ENCODE measurements at regions not wholly inside any gene's neighbourhood (a gene's known extent, or its start where the extent isn't known, plus 50 kb on each side); places are given as distances from the start of the nearest gene placed in this dataset.
"Not testable (repeated sequence)": the region's sequence is repeated elsewhere in the genome, so short reads cannot be mapped to it uniquely, and the experiment has no call there.

GRCh38 chr6:56798163-56798562 lies 155.5 kb upstream of the DST start:
- DNase-seq = no peak

GRCh38 chr6:56796196-56796532 lies 153.5 kb upstream of the DST start:
- no peak for DNase-seq

GRCh38 chr6:56795466-56796195 lies 152.9 kb upstream of the DST start:
- DNase-seq = no peak

- DNase-seq = no peak
These were observed 151.7 kb upstream of the DST start for GRCh38 chr6:56794421-56794820.

- DNase-seq = no peak
These were observed 151.2 kb upstream of the DST start for GRCh38 chr6:56793938-56794337.

GRCh38 chr6:56790414-56790813 lies 147.7 kb upstream of the DST start:
- DNase-seq = no peak

GRCh38 chr6:56789879-56790278 lies 147.2 kb upstream of the DST start:
- no peak for DNase-seq

GRCh38 chr6:56789342-56789741 lies 146.7 kb upstream of the DST start:
- DNase-seq = no peak

GRCh38 chr6:56787209-56787608 lies 144.5 kb upstream of the DST start:
- DNase-seq = no peak

GRCh38 chr6:56786256-56786655 lies 143.6 kb upstream of the DST start:
- no peak for DNase-seq

GRCh38 chr6:56785536-56785935 lies 142.8 kb upstream of the DST start:
- DNase-seq = not testable (repeated sequence)

GRCh38 chr6:56780109-56780508 lies 137.4 kb upstream of the DST start:
- not testable (repeated sequence) for DNase-seq

- DNase-seq = not testable (repeated sequence)
These were observed 135.8 kb upstream of the DST start for GRCh38 chr6:56778503-56778902.

- no peak for DNase-seq
These were observed 132.9 kb upstream of the DST start for GRCh38 chr6:56775498-56776166.

GRCh38 chr6:56772737-56773184 lies 130.1 kb upstream of the DST start:
- no peak for DNase-seq

GRCh38 chr6:56771929-56772607 lies 129.4 kb upstream of the DST start:
- no peak for DNase-seq

- no peak for DNase-seq
These were observed 128.5 kb upstream of the DST start for GRCh38 chr6:56771189-56771588.

- DNase-seq = no peak
These were observed 127.4 kb upstream of the DST start for GRCh38 chr6:56770011-56770520.

- no peak for DNase-seq
These were observed 125.3 kb upstream of the DST start for GRCh38 chr6:56767892-56768531.

GRCh38 chr6:56767435-56767834 lies 124.7 kb upstream of the DST start:
- no peak for DNase-seq

- DNase-seq = no peak
These were observed 124.1 kb upstream of the DST start for GRCh38 chr6:56766806-56767178.

GRCh38 chr6:56766139-56766805 lies 123.6 kb upstream of the DST start:
- DNase-seq = no peak

- no peak for DNase-seq
These were observed 122.8 kb upstream of the DST start for GRCh38 chr6:56765494-56765893.
